ENCODE measurements at regions not wholly inside any gene's neighbourhood (a gene's known extent, or its start where the extent isn't known, plus 50 kb on each side); places are given as distances from the start of the nearest gene placed in this dataset.

DNA sequence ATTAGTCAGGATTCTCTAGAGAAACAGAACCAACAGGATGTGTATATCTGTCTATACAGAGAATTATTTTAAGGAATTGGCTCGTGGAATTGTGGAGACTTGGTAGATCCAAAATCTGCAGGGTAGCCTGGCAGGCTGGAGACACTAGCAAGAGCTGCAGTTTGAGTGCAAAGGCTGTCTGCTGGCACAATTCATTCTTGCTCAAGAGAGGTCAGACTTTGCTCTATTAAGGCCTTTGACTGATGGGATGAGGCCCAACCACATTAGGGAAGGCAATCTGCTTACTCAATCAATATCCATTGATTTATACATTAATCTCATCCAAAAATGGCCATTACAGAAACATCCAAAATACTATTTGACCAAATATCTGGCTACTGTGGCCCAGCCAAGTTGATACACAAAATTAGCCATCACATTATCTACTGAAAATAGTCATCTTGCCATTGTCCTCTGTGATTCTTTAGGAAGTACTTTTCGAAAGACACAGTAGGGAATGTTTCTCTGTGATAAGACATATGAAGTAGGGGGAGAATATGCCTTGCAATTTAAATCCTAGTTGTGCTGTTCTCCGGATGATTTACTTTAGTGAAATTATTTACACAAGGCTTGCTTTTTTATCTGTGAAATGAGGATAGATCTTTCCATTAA is 873.8 kb downstream of the ROBO2 start:
- TF ChIP-seq, protein P1, sequence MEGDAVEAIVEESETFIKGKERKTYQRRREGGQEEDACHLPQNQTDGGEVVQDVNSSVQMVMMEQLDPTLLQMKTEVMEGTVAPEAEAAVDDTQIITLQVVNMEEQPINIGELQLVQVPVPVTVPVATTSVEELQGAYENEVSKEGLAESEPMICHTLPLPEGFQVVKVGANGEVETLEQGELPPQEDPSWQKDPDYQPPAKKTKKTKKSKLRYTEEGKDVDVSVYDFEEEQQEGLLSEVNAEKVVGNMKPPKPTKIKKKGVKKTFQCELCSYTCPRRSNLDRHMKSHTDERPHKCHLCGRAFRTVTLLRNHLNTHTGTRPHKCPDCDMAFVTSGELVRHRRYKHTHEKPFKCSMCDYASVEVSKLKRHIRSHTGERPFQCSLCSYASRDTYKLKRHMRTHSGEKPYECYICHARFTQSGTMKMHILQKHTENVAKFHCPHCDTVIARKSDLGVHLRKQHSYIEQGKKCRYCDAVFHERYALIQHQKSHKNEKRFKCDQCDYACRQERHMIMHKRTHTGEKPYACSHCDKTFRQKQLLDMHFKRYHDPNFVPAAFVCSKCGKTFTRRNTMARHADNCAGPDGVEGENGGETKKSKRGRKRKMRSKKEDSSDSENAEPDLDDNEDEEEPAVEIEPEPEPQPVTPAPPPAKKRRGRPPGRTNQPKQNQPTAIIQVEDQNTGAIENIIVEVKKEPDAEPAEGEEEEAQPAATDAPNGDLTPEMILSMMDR (conservative IDR thresholded peaks at IDR 0.05), result no peak
- no peak overlapping the region for H3K4me3 Mint-ChIP-seq
- no peaks in the 10 kb centered on the region for H3K9me3 Mint-ChIP-seq
- no peaks in the 10 kb centered on the region for H3K36me3 Mint-ChIP-seq
- H3K27me3 Mint-ChIP-seq, result no peaks in the 10 kb centered on the region
- no peak overlapping the region for H3K27ac Mint-ChIP-seq
- no peaks in the 10 kb centered on the region for H3K4me1 Mint-ChIP-seq (ENCODE audit: unreplicated experiment)
- DNase-seq (ENCODE audit: extremely low spot score, unreplicated experiment), result no peak

DNA sequence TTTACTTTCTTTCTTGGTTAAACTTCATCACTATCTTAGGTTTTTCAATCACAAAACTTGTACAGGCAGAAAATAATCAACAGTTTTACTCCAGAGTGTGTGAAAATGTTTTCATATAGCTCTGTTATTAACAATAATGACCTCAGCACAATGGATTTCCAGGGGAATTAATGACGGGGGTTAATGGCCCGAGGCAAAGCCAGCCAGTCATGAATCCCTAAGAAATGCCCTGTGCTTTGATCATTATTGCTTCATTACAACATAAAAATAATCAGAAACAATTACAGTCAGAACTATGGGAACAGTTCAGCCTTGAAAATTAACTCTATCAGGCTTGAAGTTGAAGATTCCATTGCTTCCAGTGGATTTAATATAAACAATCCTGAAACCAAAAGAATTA is 875.4 kb downstream of the ROBO2 start:
- H3K4me3 Mint-ChIP-seq, result no peak overlapping the region
- H3K9me3 Mint-ChIP-seq, result peaks cover 4% of the 10 kb centered on the region
- H3K4me1 Mint-ChIP-seq (ENCODE audit: unreplicated experiment), result no peaks in the 10 kb centered on the region
- DNase-seq (ENCODE audit: extremely low spot score, unreplicated experiment), result no peak
- no peaks in the 10 kb centered on the region for H3K27me3 Mint-ChIP-seq
- H3K27ac Mint-ChIP-seq, result no peak overlapping the region
- H3K36me3 Mint-ChIP-seq, result no peaks in the 10 kb centered on the region
- TF ChIP-seq, protein P1 (conservative IDR thresholded peaks at IDR 0.05), result no peak

DNA sequence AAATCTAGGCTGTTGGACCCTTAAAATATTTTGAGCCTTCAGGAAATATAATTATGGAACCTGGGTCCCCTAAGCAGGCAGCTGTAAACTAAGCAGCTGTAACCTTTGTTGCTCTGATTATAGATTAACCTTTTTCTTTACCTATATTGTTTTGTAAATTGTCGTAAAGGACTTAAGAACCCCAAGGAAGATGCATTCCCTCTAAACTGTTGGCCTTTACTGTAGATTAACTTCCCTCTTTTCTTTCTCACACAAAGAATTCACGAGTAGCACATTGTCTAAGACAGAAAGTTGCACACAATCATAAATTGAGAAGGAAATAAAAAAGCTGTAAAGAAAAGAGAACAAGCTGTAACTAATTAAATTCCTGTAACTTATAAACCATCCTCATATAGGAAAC is 877.3 kb downstream of the ROBO2 start:
- Mint-ChIP-seq H3K27me3 (no peaks in the 10 kb centered on the region), H3K4me1 (ENCODE audit: unreplicated experiment) (no peaks in the 10 kb centered on the region), H3K36me3 (no peaks in the 10 kb centered on the region), H3K9me3 (peaks cover 4% of the 10 kb centered on the region), H3K27ac (no peak overlapping the region), H3K4me3 (no peak overlapping the region)
- TF ChIP-seq, protein P1 (conservative IDR thresholded peaks at IDR 0.05), result no peak
- no peak for DNase-seq (ENCODE audit: extremely low spot score, unreplicated experiment)

DNA sequence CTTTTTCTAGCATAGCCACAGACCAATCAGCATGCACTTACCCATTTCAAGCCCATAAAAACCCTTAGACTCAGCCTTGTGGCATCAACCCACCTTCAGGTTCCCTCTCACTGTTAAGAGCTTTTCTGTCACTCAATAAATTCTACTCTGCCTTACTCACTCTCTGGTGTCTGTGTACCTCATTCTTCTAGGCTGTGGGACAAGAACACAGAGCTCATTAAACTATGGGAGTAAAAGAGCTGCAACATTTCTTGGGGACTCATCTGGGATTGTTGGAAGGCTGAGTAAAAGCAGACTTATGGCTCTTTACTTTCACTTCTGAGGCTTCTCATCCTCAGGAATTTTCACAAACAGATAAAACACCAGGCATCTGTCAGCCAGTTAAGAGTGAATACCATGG is 879.3 kb downstream of the ROBO2 start:
- H3K4me3 Mint-ChIP-seq, result no peak overlapping the region
- H3K27me3 Mint-ChIP-seq, result no peaks in the 10 kb centered on the region
- no peaks in the 10 kb centered on the region for H3K4me1 Mint-ChIP-seq (ENCODE audit: unreplicated experiment)
- TF ChIP-seq, protein P1 (conservative IDR thresholded peaks at IDR 0.05), result no peak
- H3K9me3 Mint-ChIP-seq, result peaks cover 4% of the 10 kb centered on the region
- DNase-seq (ENCODE audit: extremely low spot score, unreplicated experiment), result no peak
- no peak overlapping the region for H3K27ac Mint-ChIP-seq
- H3K36me3 Mint-ChIP-seq, result no peaks in the 10 kb centered on the region

DNA sequence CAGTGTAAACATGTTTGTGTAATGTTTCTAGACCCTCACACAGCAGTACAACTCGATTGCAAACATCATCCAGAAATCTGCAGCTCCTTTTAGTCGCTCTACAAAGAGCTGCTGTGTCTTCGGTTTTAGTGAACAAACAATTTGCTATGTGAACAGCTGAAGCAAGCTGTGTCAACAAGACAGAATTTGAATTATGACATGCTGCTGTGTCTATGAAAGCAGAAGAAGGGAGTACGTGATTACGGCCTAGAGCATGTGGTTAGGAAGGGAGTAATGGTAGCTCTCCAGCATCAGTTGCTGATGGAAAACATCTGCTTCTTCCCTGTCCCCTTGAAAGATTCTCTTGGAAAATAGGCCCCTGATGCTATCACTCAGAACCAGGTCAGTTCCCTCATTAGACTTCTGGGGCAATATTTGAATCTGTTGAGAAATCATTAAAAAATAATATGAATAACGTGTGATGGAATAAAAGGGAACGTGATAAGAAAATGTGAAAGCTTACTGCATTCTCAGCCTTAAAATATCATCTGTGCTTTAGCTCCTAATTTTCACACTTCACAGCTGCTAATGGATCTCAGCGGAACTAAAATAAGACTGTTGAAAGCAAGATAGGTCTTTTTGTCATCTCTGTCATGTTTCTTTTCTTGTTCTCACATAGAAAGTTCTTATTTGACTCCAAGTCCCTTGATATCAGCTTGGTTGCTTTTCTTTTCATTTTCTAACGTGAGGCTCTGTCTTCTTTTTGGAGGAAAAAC is 891.5 kb downstream of the ROBO2 start:
- TF ChIP-seq, protein P1 (conservative IDR thresholded peaks at IDR 0.05), result no peak
- peaks cover 12% of the 10 kb centered on the region for H3K4me1 Mint-ChIP-seq (ENCODE audit: unreplicated experiment)
- no peak for DNase-seq (ENCODE audit: extremely low spot score, unreplicated experiment)
- no peak overlapping the region for H3K27ac Mint-ChIP-seq
- H3K4me3 Mint-ChIP-seq, result no peak overlapping the region
- H3K27me3 Mint-ChIP-seq, result no peaks in the 10 kb centered on the region
- peaks cover 3% of the 10 kb centered on the region for H3K9me3 Mint-ChIP-seq
- H3K36me3 Mint-ChIP-seq, result no peaks in the 10 kb centered on the region
